AG04449 (cell line): ENCODE measurements at regions not wholly inside any gene's neighbourhood (a gene's known extent, or its start where the extent isn't known, plus 50 kb on each side); places are given as distances from the start of the nearest gene placed in this dataset.

Experiments
- CTCF ChIA-PET: fragments of 350-600 bp; formaldehyde crosslinking; extraction: SDS; loops from one replicate; lab custom pipeline; 2021; ENCODE audit warnings: antibody characterized with exemption; lab: Yijun Ruan, JAX
- POLR2A ChIA-PET: fragments of 400-600, 350-600 bp; formaldehyde crosslinking; extraction: SDS; loops from one replicate; lab custom pipeline; 2020; ENCODE audit warnings: antibody characterized with exemption, inconsistent platforms; lab: Yijun Ruan, JAX
- DNase-seq: peaks from one replicate; pipeline ENCODE4 v3.0.0-alpha.2; 2010; ENCODE audit warnings: low read depth, low spot score
- H3K4me3 ChIP-seq: 2 replicates; pipeline ENCODE4 v1.5.1; 2011; ENCODE audit warnings: low read depth, mild to moderate bottlenecking, control low read depth, low read length
- CTCF ChIP-seq: IDR thresholded peaks from one replicate; pipeline ENCODE4 v1.5.1; 2011; ENCODE audit warnings: mild to moderate bottlenecking, moderate library complexity, low read length, control low read depth, inconsistent platforms; ENCODE audit not compliant: insufficient read depth; ENCODE audit errors: missing control alignments

GRCh38 chr2:153027533-153027932 is 309.1 kb downstream of the ARL6IP6 start:
- TF ChIP-seq CTCF = no peak
- POLR2A ChIA-PET = no interaction called here
- no peak overlapping the region for H3K4me3 ChIP-seq
- CTCF ChIA-PET = no interaction called here
- DNase-seq = no peak

GRCh38 chr2:153020201-153020600 is 301.8 kb downstream of the ARL6IP6 start:
- no peak for DNase-seq
- ChIA-PET POLR2A (no interaction called here), CTCF (no interaction called here)
- no peak overlapping the region for H3K4me3 ChIP-seq
- no peak for TF ChIP-seq CTCF

GRCh38 chr2:153005071-153005730 is 286.8 kb downstream of the ARL6IP6 start:
- CTCF ChIA-PET = no interaction called here

GRCh38 chr2:153004627-153005026 is 286.2 kb downstream of the ARL6IP6 start:
- no peak for DNase-seq
- TF ChIP-seq CTCF = no peak
- H3K4me3 ChIP-seq = no peak overlapping the region
- ChIA-PET POLR2A (no interaction called here), CTCF (no interaction called here)

More at GRCh38 chr2:153005071-153005730, 286.8 kb downstream of the ARL6IP6 start:
- DNase-seq = no peak
- TF ChIP-seq CTCF = no peak
- H3K4me3 ChIP-seq = no peak overlapping the region
- POLR2A ChIA-PET = no interaction called here

GRCh38 chr2:152974146-152974545 is 255.7 kb downstream of the ARL6IP6 start:
- TF ChIP-seq CTCF = no peak
- POLR2A ChIA-PET = no interaction called here
- CTCF ChIA-PET = no interaction called here
- DNase-seq = no peak
- H3K4me3 ChIP-seq = no peak overlapping the region

- ChIA-PET POLR2A (no interaction called here), CTCF (no interaction called here)
- TF ChIP-seq CTCF = no peak
- no peak for DNase-seq
- no peak overlapping the region for H3K4me3 ChIP-seq
These were observed 253.3 kb downstream of the ARL6IP6 start for GRCh38 chr2:152971685-152972084.
